CD4-positive, CD25-positive, alpha-beta regulatory T cell (primary cell): ENCODE measurements at regions not wholly inside any gene's neighbourhood (a gene's known extent, or its start where the extent isn't known, plus 50 kb on each side); places are given as distances from the start of the nearest gene placed in this dataset.

ENCODE experiments used
- ATAC-seq, 2 donors: fragments of 150-1000 bp; cut with Tn5 transposase; one replicate each; pipeline ENCODE4 v1.10.0; 2021; ENCODE audit warnings: low read depth in 2 of 2, moderate number of reproducible peaks in 2 of 2, moderate library complexity in 1 of 2
- DNase-seq, 3 donors: peaks; one replicate each; pipeline versions ENCODE4 v3.0.0 to v3.0.0-alpha.2; 2012 to 2022; ENCODE audit warnings: mixed read lengths in 1 of 3
- H3K27ac ChIP-seq: one replicate; pipeline ENCODE4 v1.7.0; 2013; ENCODE audit warnings: mild to moderate bottlenecking, low read length; ENCODE audit not compliant: insufficient read depth, poor library complexity, severe bottlenecking
- H3K27me3 ChIP-seq: one replicate; pipeline ENCODE4 v1.7.0; 2013; ENCODE audit warnings: low read length; ENCODE audit not compliant: control insufficient read depth, insufficient read depth
- H3K36me3 ChIP-seq: one replicate; pipeline ENCODE4 v1.7.0; 2013; ENCODE audit warnings: mild to moderate bottlenecking, low read length, moderate library complexity; ENCODE audit not compliant: control insufficient read depth, insufficient read depth
- H3K4me1 ChIP-seq: 2 replicates; pipeline ENCODE4 v1.7.0; 2013; ENCODE audit warnings: mild to moderate bottlenecking, low read length; ENCODE audit not compliant: insufficient read depth, control insufficient read depth, poor library complexity, severe bottlenecking
- H3K4me3 ChIP-seq: one replicate; pipeline ENCODE4 v1.7.0; 2013; ENCODE audit warnings: low read depth, mild to moderate bottlenecking, low read length, moderate library complexity
- H3K9me3 ChIP-seq, 2 experiments: 1 replicate in 1 of 2; 2 replicates in 1 of 2; pipeline ENCODE4 v1.7.0; 2013; ENCODE audit warnings: low read length in 2 of 2, mild to moderate bottlenecking in 1 of 2, moderate library complexity in 1 of 2; ENCODE audit not compliant: control insufficient read depth in 2 of 2
- H3K27ac Mint-ChIP-seq, 3 donors: one replicate each; pipeline ENCODE4 v1.8.0; 2020 to 2022; ENCODE audit warnings: mild to moderate bottlenecking in 3 of 3, mixed read lengths in 3 of 3, moderate library complexity in 2 of 3
- H3K27me3 Mint-ChIP-seq: one replicate; pipeline ENCODE4 v1.8.0; 2022; ENCODE audit warnings: mild to moderate bottlenecking, mixed read lengths
- H3K36me3 Mint-ChIP-seq: one replicate; pipeline ENCODE4 v1.8.0; 2020; ENCODE audit warnings: mixed read lengths
- H3K4me1 Mint-ChIP-seq, 4 donors: one replicate each; pipeline ENCODE4 v1.8.0; 2020 to 2022; ENCODE audit warnings: mixed read lengths in 4 of 4, mild to moderate bottlenecking in 1 of 4
- H3K4me3 Mint-ChIP-seq, 4 donors: one replicate each; pipeline ENCODE4 v1.8.0; 2020 to 2022; ENCODE audit warnings: mild to moderate bottlenecking in 4 of 4, mixed read lengths in 4 of 4, moderate library complexity in 3 of 4
- H3K9me3 Mint-ChIP-seq, 7 donors: one replicate each; pipeline ENCODE4 v1.8.0; 2020 to 2022; ENCODE audit warnings: mixed read lengths in 7 of 7, mild to moderate bottlenecking in 3 of 7, moderate library complexity in 2 of 7

DNA sequence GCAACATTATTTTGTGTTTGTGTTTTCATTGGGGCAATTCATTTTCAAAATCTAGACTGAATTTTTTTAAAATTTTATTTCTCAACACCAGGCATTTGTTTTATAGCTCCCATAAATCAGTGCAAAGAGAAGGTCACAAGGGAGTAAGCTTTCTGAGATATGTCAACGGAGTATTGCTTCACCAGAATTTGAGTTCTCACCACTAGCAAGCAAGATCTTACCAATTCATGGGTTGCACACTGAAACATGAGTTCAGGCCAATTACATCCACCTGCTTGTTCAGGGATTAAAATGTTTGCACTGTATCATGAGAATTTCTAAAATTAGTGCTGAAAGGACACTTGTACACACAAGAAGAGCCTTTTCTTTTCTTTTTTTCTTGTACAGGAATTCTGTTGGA, 121.9 kb downstream of the CAND1 start:
- Histone ChIP-seq H3K27me3 (peaks cover 2% of the 10 kb centered on the region), H3K9me3 (no peaks in the 10 kb centered on the region), H3K36me3 (no peaks in the 10 kb centered on the region), H3K27ac (no peak overlapping the region), H3K4me1 (no peaks in the 10 kb centered on the region), H3K4me3 (no peak overlapping the region)
- DNase-seq (no peak), ATAC-seq (no peak)
- Mint-ChIP-seq H3K9me3 (no peaks in the 10 kb centered on the region), H3K27ac (no peak overlapping the region), H3K4me1 (peaks cover 0 to 3% (median 0%) of the 10 kb centered on the region in 4 donors), H3K36me3 (no peaks in the 10 kb centered on the region), H3K27me3 (peaks cover 10% of the 10 kb centered on the region), H3K4me3 (no peak overlapping the region)

DNA sequence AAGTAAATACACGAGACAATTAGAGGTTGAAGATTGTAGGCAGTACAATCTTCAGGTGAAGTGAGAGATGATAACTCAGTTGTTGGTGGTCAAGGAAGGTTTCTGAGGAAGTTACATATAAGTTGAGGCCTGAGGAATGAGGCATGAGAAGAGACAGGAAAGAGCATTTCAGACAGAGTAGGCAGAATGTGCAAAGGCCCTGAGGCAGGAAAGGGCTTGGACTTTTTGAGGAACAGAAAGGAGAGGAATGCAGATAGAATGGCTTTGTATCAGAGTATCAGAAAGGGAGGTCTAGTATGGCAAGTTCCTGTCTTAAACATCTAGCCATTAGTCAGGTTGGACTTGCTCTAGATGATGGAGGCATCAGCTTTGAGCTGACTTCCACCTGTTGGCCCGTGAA, 122.5 kb downstream of the CAND1 start:
- Mint-ChIP-seq H3K9me3 (no peaks in the 10 kb centered on the region), H3K27me3 (peaks cover 10% of the 10 kb centered on the region), H3K4me3 (no peak overlapping the region), H3K27ac (no peak overlapping the region), H3K36me3 (no peaks in the 10 kb centered on the region), H3K4me1 (peaks cover 0 to 3% (median 0%) of the 10 kb centered on the region in 4 donors)
- Histone ChIP-seq H3K27ac (no peak overlapping the region), H3K4me3 (no peak overlapping the region), H3K4me1 (no peaks in the 10 kb centered on the region), H3K27me3 (peaks cover 2% of the 10 kb centered on the region), H3K36me3 (no peaks in the 10 kb centered on the region), H3K9me3 (no peaks in the 10 kb centered on the region)
- ATAC-seq = no peak
- no peak for DNase-seq

DNA sequence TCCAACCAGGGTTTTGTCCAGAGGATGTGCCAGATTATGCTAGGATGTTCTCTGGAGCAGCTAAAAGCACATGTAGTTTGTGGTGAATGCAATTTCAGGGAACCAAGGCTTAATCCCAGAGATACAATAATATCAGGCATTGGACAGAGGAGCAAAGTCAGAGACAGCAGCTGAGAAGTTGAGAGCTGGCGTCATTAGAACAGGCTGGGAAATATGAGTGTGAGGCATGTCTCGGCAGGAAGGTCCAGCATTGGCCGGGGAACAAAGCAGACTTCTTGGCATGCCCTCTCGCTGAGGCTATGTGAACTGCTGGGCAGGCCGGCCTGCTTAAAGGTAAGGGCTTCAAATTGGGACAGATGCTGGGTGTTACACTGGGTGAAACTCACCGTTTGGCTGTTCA, 125.4 kb downstream of the CAND1 start:
- Mint-ChIP-seq H3K27ac (no peak overlapping the region), H3K36me3 (no peaks in the 10 kb centered on the region), H3K9me3 (no peaks in the 10 kb centered on the region), H3K27me3 (peaks cover 10% of the 10 kb centered on the region), H3K4me1 (peaks cover 0 to 3% (median 0%) of the 10 kb centered on the region in 4 donors), H3K4me3 (no peak overlapping the region)
- Histone ChIP-seq H3K27me3 (peaks cover 4% of the 10 kb centered on the region), H3K36me3 (no peaks in the 10 kb centered on the region), H3K4me1 (no peaks in the 10 kb centered on the region), H3K9me3 (no peaks in the 10 kb centered on the region), H3K27ac (no peak overlapping the region), H3K4me3 (no peak overlapping the region)
- DNase-seq (no peak), ATAC-seq (no peak)

DNA sequence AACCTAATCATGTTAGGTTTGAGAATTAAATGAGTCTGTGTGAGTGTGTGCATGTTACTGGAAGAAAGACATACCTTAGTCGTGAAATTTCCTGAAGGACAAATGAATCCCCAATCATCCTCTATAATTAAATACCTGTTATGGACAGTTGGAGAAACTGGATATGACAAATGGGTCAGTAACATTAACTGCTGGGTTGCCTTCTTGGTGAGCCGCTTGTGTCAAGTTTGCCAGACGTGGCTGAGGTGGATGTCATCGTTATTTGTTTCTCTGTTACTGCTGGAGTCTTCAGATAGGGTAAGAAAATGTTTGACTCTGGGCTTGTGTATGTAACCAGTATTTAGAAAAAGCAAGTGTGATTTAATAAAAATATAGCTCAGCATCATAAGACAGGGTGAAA, 131.6 kb downstream of the CAND1 start:
- Histone ChIP-seq H3K9me3 (peaks cover 0 to 6% of the 10 kb centered on the region in 2 experiments), H3K36me3 (no peaks in the 10 kb centered on the region), H3K4me3 (no peak overlapping the region), H3K4me1 (no peaks in the 10 kb centered on the region), H3K27me3 (peaks cover 2% of the 10 kb centered on the region), H3K27ac (no peak overlapping the region)
- Mint-ChIP-seq H3K27me3 (no peaks in the 10 kb centered on the region), H3K9me3 (peaks cover 0 to 4% (median 0%) of the 10 kb centered on the region in 7 donors), H3K4me1 (no peaks in the 10 kb centered on the region), H3K4me3 (no peak overlapping the region), H3K27ac (no peak overlapping the region), H3K36me3 (no peaks in the 10 kb centered on the region)
- DNase-seq = no peak
- no peak for ATAC-seq

DNA sequence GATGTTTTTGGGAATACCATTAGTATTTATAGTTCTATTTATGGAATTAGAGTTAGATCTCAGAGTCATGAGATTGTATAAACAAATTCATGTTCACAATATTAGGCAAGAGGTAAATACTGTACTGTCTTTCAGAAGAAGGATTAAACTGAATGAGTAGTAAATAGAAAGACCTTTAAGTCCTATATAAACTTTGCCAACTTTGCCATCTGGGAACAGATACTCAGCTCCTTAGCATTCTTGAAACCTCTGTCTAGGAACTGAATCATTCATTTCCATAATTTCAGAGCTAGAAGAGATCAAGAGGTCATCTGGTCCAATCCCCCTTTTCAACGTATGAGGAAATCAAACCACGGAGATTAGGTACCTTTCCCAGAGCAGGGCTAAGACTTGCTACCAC, 141.1 kb downstream of the CAND1 start:
- peaks cover 4% of the 10 kb centered on the region for H3K36me3 Mint-ChIP-seq
- Histone ChIP-seq H3K36me3 (no peaks in the 10 kb centered on the region), H3K27me3 (no peaks in the 10 kb centered on the region), H3K4me3 (no peak overlapping the region), H3K9me3 (peaks cover 0 to 2% of the 10 kb centered on the region in 2 experiments), H3K27ac (no peak overlapping the region), H3K4me1 (no peaks in the 10 kb centered on the region)
- no peak overlapping the region for H3K27ac Mint-ChIP-seq
- H3K4me1 Mint-ChIP-seq = no peaks in the 10 kb centered on the region
- ATAC-seq = no peak
- no peak overlapping the region for H3K4me3 Mint-ChIP-seq
- DNase-seq = no peak
- peaks cover 0 to 19% (median 3%) of the 10 kb centered on the region in 7 donors for H3K9me3 Mint-ChIP-seq
- no peaks in the 10 kb centered on the region for H3K27me3 Mint-ChIP-seq

DNA sequence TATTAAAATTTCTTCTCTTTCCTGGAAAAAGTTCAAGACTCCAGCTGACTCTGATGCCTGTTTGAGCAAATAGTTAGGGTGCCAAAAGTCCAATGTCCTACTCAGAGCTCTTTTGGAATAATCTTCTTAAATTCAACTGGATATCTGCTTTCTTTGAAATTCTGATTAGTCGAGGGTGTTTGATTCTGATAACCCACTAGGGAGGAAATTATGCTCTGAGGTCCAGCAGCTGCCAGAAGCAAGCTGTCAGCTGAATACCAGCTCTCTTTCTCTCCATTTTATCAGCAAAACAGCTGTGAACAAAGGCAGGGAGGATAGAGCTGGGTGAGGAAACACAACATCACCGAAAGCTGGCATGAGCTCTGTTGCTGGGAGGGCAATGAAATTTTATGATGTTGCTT, 141.5 kb downstream of the CAND1 start:
- no peak overlapping the region for H3K27ac ChIP-seq
- H3K27me3 Mint-ChIP-seq = no peaks in the 10 kb centered on the region
- H3K9me3 ChIP-seq = no peaks in the 10 kb centered on the region
- no peak overlapping the region for H3K4me3 ChIP-seq
- no peaks in the 10 kb centered on the region for H3K4me1 Mint-ChIP-seq
- no peaks in the 10 kb centered on the region for H3K4me1 ChIP-seq
- no peaks in the 10 kb centered on the region for H3K27me3 ChIP-seq
- no peak overlapping the region for H3K4me3 Mint-ChIP-seq
- no peak overlapping the region for H3K27ac Mint-ChIP-seq
- ATAC-seq = no peak
- H3K36me3 ChIP-seq = no peaks in the 10 kb centered on the region
- peaks cover 0 to 15% (median 3%) of the 10 kb centered on the region in 7 donors for H3K9me3 Mint-ChIP-seq
- H3K36me3 Mint-ChIP-seq = peaks cover 4% of the 10 kb centered on the region
- no peak for DNase-seq

DNA sequence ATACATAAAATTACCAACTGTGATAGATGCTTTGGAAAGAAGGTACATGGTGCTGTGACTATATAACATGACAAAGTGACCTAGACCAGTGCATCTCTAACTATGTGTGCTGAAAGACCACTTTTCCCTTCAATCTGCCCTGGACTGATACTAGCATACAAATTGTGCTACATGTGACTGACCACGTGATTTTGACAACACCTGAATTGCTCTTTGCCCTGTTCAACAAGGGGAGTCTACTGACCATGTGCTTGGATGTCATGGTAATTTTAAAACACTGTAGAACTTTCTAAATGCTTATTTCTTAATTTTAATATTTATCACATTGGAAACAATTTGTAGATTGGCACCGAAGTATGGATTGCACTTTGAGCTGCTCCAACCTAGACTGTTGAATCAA, 142.4 kb downstream of the CAND1 start:
- ATAC-seq (no peak), DNase-seq (no peak)
- peaks cover 0 to 8% (median 2%) of the 10 kb centered on the region in 7 donors for H3K9me3 Mint-ChIP-seq
- H3K4me3 ChIP-seq = no peak overlapping the region
- H3K4me1 Mint-ChIP-seq = peaks cover 0 to 2% (median 0%) of the 10 kb centered on the region in 4 donors
- H3K27me3 ChIP-seq = no peaks in the 10 kb centered on the region
- H3K4me3 Mint-ChIP-seq = no peak overlapping the region
- H3K4me1 ChIP-seq = no peaks in the 10 kb centered on the region
- no peaks in the 10 kb centered on the region for H3K36me3 Mint-ChIP-seq
- no peak overlapping the region for H3K27ac ChIP-seq
- no peak overlapping the region for H3K27ac Mint-ChIP-seq
- no peaks in the 10 kb centered on the region for H3K36me3 ChIP-seq
- H3K9me3 ChIP-seq = no peaks in the 10 kb centered on the region
- no peaks in the 10 kb centered on the region for H3K27me3 Mint-ChIP-seq

DNA sequence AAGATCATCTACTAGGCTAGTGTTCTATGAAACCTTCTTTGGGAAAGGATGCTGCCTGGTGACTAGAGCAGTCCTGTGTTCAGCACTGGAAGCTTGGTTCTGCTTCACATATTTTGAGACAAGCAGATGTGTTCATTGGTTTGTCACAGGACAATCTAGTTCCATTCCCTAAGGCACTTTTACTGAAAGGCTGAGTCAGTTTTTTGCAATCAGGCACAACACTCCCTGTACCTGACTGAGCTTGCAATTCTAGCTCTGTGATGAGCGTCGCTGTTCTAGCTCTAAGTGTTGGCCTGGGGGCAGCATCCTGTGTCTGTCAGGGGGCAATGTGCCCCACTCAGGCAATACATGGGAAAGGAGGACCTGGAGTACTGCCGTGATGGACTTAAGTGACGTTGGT, 144.4 kb downstream of the CAND1 start:
- no peaks in the 10 kb centered on the region for H3K27me3 ChIP-seq
- H3K4me3 Mint-ChIP-seq = no peak overlapping the region
- no peak overlapping the region for H3K27ac Mint-ChIP-seq
- H3K27me3 Mint-ChIP-seq = no peaks in the 10 kb centered on the region
- H3K9me3 ChIP-seq = no peaks in the 10 kb centered on the region
- no peaks in the 10 kb centered on the region for H3K4me1 ChIP-seq
- H3K4me1 Mint-ChIP-seq = peaks cover 0 to 2% (median 0%) of the 10 kb centered on the region in 4 donors
- no peaks in the 10 kb centered on the region for H3K36me3 Mint-ChIP-seq
- no peak for ATAC-seq
- H3K27ac ChIP-seq = no peak overlapping the region
- no peak for DNase-seq
- peaks cover 0 to 5% (median 0%) of the 10 kb centered on the region in 7 donors for H3K9me3 Mint-ChIP-seq
- no peak overlapping the region for H3K4me3 ChIP-seq
- no peaks in the 10 kb centered on the region for H3K36me3 ChIP-seq
